ENCODE measurements at regions not wholly inside any gene's neighbourhood (a gene's known extent, or its start where the extent isn't known, plus 50 kb on each side); places are given as distances from the start of the nearest gene placed in this dataset.

DNA sequence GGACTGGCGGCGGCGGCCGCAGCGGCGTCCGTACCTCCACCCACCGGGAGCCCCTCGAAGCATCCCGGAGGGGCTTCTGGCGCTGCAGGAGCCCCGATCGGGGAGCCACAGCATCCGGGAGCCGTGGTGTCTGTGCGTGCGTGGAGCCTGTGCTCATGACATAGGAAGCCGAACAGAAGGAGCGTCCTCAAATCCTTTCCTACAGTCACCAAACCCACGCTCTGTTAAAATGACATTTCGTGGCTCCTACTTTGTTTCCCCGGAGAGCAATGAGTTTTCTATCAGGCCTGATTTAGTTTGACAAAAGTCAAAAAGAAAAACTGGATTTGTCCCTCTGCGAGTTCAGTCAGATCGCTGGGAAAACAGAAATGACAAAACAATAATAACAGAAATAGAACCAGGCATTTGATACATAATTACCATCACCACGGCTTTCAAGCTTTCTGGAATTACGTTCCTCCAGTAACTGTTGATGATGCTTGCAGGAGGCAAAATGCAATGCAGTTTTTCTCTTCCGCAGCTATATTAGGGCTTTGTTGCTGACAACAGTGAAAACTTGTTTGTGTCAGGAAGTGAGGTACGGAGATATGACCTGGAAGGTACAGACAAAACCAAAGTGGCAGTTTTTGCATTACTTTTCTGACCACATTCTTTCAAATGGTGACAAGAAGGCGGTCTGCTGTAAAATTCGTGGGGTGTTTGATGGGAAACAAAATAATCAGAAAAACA is 219.3 kb upstream of the MKLN1 start:
- peak; percentile 2 to 62 for TF ChIP-seq POLR2A (IDR thresholded peaks at IDR 0.05)
- TF ChIP-seq, protein P1, sequence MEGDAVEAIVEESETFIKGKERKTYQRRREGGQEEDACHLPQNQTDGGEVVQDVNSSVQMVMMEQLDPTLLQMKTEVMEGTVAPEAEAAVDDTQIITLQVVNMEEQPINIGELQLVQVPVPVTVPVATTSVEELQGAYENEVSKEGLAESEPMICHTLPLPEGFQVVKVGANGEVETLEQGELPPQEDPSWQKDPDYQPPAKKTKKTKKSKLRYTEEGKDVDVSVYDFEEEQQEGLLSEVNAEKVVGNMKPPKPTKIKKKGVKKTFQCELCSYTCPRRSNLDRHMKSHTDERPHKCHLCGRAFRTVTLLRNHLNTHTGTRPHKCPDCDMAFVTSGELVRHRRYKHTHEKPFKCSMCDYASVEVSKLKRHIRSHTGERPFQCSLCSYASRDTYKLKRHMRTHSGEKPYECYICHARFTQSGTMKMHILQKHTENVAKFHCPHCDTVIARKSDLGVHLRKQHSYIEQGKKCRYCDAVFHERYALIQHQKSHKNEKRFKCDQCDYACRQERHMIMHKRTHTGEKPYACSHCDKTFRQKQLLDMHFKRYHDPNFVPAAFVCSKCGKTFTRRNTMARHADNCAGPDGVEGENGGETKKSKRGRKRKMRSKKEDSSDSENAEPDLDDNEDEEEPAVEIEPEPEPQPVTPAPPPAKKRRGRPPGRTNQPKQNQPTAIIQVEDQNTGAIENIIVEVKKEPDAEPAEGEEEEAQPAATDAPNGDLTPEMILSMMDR (IDR thresholded peaks at IDR 0.05): no peak

All from tibial nerve (tissue), 3 donors.